Dedifferentiated amniotic fluid mesenchymal stem cell (primary cell): ENCODE measurements at regions not wholly inside any gene's neighbourhood (a gene's known extent, or its start where the extent isn't known, plus 50 kb on each side); places are given as distances from the start of the nearest gene placed in this dataset.

Source experiments
- DNase-seq: peaks from one replicate; pipeline ENCODE4 v3.0.0-alpha.2; 2016; ENCODE audit errors: extremely low spot score

DNA sequence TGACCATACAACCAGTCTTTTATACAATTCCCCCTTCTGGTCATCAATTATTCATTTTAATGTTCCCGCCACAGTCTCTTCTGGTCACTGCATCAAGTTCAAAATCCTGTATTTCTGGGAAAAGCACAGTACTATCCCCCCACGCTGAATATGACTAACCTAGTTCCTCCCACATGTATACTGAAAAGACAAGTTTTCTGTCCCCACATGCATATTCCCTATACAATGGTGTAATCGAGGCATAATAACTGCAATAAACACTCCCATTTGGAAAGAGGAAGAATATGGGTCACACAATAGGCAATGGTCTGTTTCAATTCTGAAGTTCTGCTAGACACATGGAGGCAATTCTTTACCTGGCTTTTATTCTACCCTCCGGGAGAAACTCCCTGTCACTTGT lies 344.9 kb downstream of the EFNA5 start:
- no peak for DNase-seq

- no peak for DNase-seq
These were observed 345.9 kb downstream of the EFNA5 start for GRCh38 chr5:107324809-107325208.

DNA sequence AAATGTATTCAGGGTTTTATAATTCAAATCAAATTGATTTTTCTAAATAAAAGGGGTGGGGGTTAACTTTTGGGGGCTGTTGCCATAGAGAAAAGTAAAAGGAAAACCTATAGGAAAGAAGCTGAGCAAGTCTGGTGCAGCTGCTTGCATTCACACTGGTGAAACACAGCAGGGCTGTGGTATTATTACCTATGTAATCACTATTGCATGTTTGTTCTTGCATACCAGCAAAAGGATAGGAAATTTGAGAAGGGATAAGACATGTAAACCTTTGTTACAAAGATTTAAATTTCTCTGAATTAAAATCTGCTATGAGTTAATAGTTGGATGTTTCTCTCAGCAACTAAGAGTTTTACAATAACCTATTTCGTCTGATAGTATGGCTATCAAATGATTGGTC lies 346.7 kb downstream of the EFNA5 start:
- no peak for DNase-seq

DNA sequence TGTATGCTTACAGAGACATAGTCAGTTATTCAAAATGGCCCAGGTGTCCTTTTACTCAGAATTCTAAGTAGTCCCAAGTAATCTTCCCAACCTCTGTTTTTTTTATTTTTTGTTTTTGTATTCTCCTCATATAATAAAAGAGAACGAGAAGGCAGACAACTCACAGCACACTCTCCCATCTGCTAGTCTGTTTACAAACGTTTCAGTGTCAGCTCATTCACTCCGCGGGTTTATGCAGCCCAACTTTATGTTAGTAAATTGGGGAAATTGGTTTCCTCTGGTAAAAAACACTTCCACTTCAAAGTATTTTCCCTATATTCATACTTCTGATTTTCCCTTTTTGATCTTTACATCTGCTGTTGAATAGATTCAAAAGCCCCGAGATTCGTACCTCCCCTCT lies 347.2 kb downstream of the EFNA5 start:
- DNase-seq, result no peak

- DNase-seq, result no peak
These were observed 347.8 kb downstream of the EFNA5 start for GRCh38 chr5:107322936-107323335.

DNA sequence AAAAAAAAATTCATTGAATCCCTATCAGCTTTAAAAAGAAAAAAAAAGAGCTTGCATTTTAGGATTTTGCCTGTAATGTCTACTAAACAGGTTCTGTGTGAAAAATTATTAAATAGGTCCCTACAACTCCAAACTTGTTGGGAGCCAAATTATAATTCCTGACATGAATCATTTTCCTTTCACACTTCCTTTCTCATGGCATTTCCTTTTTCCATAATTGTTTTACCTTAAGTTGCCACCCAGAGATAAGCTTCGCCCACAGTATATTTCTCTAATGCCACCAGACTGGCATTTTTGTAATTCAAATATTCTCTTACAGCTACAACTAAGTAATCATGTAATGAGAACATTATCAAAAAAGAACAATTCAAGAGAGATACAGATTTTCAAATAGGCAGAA lies 348.8 kb downstream of the EFNA5 start:
- no peak for DNase-seq

GRCh38 chr5:107320846-107321245 lies 349.9 kb downstream of the EFNA5 start:
- no peak for DNase-seq

GRCh38 chr5:107320376-107320775 lies 350.4 kb downstream of the EFNA5 start:
- DNase-seq, result no peak

DNA sequence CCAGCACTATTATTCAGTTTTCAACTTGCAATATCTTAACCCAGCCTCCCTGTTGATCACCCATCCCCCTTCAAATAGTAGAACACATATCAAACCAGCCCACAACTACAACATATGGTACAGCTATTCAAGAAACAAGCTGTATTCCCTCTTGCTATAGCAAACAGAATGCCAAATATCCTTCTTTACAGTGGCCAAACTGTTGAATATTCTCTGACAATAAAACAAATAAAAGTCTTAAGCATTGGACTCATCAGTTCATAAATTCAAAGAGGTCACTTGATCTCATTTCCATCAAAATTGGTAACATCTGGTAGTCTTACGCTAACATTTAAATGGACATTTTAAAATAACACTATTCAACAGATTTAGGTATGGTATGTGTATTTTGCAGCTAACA lies 350.8 kb downstream of the EFNA5 start:
- no peak for DNase-seq

DNA sequence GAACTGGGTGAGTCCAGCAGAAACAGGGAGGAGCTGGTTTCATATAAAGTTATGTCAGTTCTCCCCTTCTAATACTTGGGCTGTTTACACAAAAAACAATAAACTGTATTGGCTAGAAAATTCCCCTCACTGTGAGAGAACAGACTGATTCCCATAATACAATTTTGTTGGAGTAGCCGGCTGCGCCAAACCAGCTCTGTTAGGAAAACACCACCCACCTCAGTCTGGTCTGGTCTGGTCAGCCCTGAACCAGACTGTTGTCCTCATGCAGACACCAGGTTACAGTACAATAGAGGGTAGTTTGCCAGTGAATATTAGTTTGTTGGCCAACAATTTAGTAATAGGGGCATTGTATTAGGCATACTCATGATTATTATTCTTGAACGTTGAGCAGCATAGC lies 356.4 kb downstream of the EFNA5 start:
- DNase-seq, result no peak

GRCh38 chr5:107313921-107314320 lies 356.8 kb downstream of the EFNA5 start:
- no peak for DNase-seq

DNA sequence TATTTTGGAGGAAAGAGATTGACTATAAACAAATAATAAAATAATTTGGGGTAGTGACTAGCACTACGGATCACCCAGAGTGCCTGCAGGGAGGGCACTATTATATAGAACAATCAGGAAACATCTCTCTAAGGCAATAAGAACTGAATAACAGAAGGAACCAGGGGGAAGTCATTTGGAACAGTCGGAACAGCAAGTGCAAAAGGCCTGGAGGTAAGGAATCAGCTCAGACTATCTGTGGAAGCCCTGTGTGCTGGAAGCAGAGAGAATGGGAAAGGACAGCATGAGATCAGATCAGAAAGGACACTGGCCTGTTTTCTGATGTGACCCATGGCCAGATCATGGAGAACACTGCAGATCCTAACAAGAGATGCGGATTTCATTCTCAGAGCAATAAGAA lies 357.6 kb downstream of the EFNA5 start:
- no peak for DNase-seq

DNA sequence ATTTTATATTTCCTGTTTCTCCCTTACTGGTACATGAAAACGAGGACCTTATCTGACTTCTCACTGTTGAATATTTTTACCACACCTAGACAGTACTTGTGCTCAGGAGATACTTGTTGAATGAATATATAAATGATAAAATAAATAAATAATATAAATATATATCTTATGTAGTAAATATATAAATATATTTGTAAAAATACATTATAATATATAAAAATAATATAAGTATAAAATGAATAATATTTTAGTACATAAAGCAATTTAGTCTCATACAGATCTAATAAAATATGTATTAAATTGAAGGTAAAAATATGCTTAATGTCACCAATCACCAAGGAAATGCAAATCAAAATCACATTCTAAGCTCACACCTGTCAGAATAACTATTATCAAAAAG lies 360.6 kb downstream of the EFNA5 start:
- DNase-seq, result no peak

- no peak for DNase-seq
These were observed 364.1 kb downstream of the EFNA5 start for GRCh38 chr5:107306594-107306993.

DNA sequence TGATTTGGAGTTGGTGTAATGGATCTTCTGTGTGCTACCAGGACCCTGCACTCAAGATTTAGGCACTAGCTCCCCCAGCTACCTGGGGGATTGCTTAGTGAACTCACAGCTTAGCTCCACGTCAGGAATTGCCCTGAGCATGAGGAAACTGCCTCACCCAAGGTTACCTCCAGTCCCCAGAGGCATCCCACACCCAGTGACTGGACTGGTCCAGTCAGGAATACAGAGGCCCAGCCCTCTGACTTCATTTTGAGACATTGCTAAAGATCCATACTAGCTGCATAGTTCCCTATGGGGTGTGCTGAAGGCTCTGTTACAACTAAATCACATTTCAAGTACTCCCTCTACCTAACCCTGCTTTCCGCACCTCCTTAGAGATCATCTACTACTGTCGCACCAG lies 364.7 kb downstream of the EFNA5 start:
- DNase-seq, result no peak

GRCh38 chr5:107304684-107305083 lies 366.1 kb downstream of the EFNA5 start:
- DNase-seq, result no peak

DNA sequence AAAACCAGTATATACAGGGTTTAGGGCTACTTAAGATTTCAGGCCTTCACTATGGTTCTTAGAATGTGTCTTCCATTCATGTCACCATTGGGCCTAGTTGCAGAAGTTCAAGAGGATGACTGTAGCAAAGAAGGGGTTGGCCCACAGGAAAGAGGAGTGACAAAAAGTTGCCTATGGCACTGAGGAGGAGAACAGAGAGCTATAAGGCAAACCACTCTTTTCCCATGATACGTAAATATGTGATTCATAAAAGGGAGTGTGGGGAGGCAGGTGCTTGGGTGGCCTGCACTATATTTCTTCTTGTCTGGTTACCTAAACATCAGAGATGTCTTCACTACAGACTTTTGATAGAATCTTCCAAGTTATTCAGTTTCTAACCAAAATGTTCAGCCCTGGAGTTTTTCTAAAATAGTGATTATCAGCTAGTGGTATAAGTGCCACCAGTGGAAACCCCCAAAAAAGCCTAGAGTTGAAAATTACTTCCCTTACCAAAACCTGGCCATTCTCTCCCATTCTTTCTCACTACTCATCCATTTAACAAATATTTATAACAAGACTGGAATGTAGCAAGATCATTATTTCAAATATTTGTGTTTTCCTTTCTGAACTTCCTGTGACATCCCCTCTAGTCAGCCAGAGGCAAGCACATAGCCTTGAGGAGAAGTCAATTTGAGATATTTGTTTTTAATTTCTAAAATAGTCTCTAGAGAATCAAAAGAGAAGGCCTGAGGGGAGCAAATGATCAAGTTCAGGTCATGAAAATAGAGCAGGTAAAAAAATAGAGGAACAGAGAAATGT lies 367.4 kb downstream of the EFNA5 start:
- no peak for DNase-seq

GRCh38 chr5:107302441-107302840 lies 368.3 kb downstream of the EFNA5 start:
- no peak for DNase-seq

GRCh38 chr5:107301999-107302398 lies 368.7 kb downstream of the EFNA5 start:
- DNase-seq, result no peak

DNA sequence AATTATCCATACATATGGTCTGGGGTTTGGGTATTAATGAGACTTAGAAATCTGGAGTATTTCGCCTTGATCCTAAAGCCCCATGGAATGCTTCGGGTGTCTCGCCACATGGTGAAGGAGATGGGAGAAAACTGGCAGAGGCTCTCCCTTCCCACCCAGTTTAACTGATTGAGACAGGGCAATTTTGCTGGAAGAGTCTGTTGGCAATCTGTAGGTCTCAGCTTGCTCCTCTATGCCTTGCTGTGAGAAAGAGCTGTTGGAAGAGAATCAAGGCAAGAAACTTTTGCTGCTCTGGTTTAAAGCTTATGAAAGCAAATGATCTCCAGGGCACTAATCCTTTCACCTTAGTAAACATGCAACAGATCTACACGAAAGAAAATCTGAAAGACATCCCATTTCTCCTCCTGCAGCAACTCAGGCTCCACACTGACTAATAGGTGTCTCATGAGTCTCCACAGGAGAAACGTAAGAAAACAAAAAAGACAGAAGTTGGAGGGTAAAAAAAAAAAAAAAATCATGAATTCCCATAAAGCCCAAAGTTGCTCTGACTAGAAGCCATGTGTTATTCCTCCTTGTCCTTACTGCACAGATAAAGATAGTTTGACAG lies 369.9 kb downstream of the EFNA5 start:
- DNase-seq, result no peak

- no peak for DNase-seq
These were observed 374.2 kb downstream of the EFNA5 start for GRCh38 chr5:107296572-107296971.

DNA sequence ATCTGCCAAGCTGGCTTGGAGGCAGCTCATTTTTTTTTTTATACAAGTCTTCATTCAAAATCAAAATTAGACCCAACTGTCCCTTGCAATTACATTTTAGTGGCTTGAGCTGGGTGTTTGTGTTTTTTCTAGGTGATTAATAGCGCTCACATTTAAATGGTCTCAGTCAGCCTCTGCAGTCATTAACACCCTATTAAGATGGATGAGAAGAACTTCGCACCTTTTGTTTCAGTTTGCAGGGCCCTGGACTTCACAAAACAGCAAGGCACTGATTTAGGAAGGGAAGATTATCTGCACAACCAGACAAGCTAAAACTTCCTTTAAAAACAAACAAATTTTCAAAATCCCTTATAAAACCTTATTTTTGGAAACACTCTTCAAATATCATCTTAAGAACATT lies 374.8 kb downstream of the EFNA5 start:
- DNase-seq, result no peak

DNA sequence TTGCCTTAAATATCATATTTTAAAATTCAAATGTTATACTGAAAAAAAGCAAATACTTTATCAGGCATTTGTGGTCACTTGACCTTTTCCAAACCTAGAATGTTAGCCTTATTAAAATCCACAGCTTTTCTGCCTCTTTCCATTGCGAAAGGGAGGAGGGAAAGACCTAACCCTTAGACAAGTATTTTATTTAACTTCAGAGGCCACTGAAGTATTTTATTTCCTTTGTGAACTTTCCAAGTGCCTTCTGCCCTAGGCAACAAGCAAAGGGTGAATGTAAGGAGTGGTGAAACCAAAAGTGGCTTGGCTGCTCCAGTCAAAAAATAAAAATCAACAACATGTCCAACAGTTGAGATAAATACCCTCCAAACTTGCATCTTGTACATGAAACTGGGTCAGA lies 376.1 kb downstream of the EFNA5 start:
- DNase-seq, result no peak

GRCh38 chr5:107294211-107294550 lies 376.6 kb downstream of the EFNA5 start:
- no peak for DNase-seq
